Globus pallidus (tissue), 1 donor: ENCODE measurements at regions not wholly inside any gene's neighbourhood (a gene's known extent, or its start where the extent isn't known, plus 50 kb on each side); places are given as distances from the start of the nearest gene placed in this dataset.
"Not testable (repeated sequence)": the region's sequence is repeated elsewhere in the genome, so short reads cannot be mapped to it uniquely, and the experiment has no call there.

Experiments
- DNase-seq: peaks from one replicate; pipeline ENCODE4 v3.0.0-alpha.2; 2015; ENCODE audit warnings: low spot score

DNA sequence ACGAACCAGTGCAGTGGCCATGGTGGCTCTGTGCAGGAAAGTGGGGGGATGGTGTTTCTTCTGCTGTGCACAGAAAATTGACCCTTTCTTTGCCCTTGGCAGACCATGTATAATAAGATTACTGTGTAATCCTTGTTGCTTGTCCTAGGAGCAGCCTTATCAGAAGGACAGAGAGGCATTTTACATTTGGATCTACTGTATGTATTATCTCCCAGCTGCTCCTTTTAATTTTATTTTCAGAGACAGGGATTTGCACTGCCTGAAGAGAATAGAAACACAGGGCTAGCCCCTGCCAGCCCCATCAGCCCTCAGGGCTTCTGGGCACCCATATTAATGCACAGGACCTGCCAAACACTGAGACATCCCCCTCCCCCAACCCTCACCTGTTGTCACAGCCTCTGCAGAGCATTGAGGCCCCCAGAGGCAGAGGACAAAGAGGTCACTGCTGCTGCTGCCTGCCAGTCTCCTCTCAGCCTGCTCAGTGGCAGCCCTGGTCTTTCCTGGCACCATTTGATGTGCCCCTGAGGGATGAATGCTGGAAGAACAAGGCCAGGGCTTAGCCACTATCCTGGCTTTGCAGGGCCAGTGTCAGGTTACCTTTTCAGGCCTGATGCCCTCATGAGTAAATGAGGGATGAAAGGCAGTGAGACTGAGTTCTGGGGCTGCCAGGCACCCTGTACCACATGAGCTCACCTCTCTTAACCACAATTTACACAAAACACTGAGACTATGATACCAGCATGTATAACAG is 533.4 kb downstream of the NTRK3 start:
- no peak for DNase-seq

- no peak for DNase-seq
These were observed 536.3 kb downstream of the NTRK3 start for GRCh38 chr15:87720235-87720634.

GRCh38 chr15:87716422-87716821 is 540.1 kb downstream of the NTRK3 start:
- no peak for DNase-seq

DNA sequence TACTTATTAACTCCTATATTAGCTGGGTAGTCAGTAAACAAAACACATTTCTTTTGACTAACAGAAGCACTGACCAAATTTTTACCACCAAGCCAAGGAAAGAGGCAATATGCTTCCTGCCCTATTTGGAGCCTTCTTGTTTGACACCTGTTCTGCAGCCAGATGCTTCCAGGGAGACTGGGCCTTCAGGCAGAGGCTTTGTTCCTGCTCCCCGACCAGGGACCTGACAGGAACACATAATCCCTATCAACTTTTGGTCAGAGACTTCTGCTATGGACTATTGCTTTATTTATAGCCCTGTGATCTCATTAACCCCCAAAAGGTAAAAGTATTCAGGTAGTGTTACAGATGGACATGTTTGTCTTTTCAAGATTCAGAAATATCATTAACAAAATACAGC is 541.3 kb downstream of the NTRK3 start:
- no peak for DNase-seq

DNA sequence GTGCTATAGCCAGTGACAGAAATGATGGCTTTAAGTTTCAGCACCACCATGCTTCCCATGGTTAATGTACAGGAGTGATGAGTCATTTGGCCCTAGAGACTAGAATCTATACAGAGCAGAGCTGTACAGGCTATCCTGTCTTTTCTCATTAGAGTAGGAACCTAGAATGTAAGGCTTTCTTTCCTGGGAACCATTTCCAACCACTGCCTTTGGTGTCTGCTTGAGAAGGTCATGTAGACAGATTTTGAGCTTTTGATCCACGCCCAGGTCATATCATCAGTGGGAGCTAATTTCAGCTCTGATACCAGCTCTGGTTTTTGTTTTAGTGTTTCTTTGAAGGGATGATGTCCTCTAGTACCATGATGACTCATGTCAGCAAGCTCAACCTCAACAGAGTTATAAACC is 543.1 kb downstream of the NTRK3 start:
- DNase-seq, result no peak

- no peak for DNase-seq
These were observed 544.3 kb downstream of the NTRK3 start for GRCh38 chr15:87712211-87712610.

- DNase-seq, result no peak
These were observed 545.5 kb downstream of the NTRK3 start for GRCh38 chr15:87711026-87711425.

- no peak for DNase-seq
These were observed 546.1 kb downstream of the NTRK3 start for GRCh38 chr15:87710406-87710805.

GRCh38 chr15:87707566-87708130 is 548.9 kb downstream of the NTRK3 start:
- DNase-seq, result no peak

- no peak for DNase-seq
These were observed 549.5 kb downstream of the NTRK3 start for GRCh38 chr15:87707071-87707470.

- DNase-seq, result no peak
These were observed 550.5 kb downstream of the NTRK3 start for GRCh38 chr15:87706001-87706400.

DNA sequence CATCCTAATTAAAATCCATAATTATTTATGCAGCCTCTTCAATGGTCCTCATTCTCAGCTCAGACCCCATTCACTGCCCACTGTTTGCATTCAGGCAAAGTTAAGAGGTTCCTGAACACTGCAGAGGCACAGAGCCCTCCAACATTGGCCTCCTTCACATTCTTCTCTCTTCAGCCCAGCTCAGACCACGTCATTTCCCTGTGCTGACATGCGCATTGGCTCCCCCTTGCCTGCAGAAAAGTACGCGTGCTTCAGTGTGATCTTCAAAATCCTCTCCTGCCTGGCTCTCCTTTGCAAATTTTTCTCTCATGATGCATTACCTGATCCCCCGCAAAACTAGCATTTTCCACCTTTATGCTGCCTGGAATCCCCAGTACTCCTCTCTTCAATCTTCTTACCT is 552.3 kb downstream of the NTRK3 start:
- no peak for DNase-seq

- no peak for DNase-seq
These were observed 553.0 kb downstream of the NTRK3 start for GRCh38 chr15:87703327-87704111.

DNA sequence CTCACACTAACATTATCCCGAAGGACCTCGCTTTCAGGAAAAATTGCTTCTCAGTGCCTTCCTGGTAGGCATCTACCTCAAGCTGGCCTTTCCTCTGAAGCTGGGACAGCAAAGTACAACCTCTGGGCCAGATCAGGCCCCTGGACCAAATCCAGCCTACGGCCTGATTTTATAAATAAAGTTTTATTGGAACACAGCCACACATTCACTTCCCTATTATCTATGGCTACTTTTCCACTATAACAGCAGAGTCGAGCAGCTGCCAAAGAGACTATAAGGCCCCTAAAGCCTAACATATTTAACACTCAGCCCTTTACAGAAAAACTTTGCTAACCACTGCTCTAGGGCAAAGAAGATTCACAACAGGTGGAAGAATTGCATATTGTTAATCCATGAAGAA is 554.3 kb downstream of the NTRK3 start:
- no peak for DNase-seq

GRCh38 chr15:87698467-87698866 is 558.1 kb downstream of the NTRK3 start:
- not testable (repeated sequence) for DNase-seq

- no peak for DNase-seq
These were observed 566.8 kb downstream of the NTRK3 start for GRCh38 chr15:87689716-87690115.

DNA sequence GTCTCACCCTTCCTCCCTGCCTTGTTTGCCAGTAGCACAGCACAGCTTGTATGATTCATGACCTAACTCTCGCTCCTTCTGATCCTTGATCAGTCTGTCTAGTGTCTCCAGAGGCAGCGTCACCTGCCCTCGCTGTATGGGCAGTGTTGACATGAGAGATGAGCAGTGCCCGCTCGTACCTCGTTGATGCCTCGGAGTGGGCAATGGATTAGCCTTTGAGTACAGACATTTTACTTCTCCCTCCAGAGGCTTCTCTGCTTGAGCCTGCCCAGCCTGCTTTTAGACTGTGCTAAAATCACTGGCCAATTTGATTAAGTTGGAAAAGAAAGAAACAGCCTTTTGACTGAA is 569.0 kb downstream of the NTRK3 start:
- DNase-seq, result no peak

DNA sequence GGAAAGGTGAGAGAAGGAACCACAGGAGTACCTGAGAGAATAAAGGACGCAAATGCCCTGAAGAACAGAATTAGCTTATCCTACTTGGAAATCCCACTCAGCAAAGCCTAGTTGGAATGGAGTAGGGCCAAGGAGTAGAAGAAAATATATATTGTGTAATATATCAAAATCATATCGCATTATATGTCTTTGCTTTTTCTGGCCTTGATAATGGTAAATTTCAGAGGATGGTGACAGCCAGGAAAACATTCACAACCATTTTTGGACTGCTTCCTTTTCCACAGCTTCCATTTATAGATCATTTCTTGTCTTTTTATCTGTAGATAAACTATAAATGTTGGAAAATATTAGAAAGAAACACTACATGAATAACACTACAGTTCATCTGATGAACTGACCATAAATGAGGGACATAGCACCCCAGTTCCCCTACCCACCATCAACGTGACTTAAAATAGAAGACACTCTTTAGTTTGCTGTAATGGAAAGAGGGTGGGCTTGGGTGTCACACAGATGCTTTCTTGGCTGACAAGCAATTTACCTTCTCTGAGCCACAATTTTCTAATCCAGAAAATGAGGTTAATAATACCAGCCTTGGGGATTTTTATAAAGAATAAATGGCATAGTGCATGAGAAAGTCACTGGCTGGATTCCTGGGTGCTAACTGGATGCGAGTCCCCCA is 569.6 kb downstream of the NTRK3 start:
- no peak for DNase-seq

DNA sequence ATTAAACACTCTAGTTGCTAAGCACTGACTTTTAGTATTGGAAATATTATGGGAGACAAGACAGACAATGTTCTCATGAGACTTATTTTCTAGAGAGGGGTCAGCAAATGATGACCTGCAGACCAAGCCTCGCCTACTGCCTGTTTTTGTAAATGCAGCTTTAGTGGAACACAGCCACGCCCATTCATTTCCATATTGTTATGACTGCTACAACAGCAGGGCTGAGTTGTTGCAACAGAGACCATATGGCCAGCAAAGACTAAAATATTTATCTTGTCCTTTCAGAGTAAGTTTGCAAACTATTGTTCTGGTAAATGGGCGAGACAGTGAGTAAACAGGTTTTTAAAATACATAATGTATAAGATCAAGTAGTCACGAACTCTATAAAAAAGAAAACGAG is 570.2 kb downstream of the NTRK3 start:
- no peak for DNase-seq

GRCh38 chr15:87682527-87682926 is 574.0 kb downstream of the NTRK3 start:
- no peak for DNase-seq

- DNase-seq, result no peak
These were observed 575.4 kb downstream of the NTRK3 start for GRCh38 chr15:87681104-87681503.

DNA sequence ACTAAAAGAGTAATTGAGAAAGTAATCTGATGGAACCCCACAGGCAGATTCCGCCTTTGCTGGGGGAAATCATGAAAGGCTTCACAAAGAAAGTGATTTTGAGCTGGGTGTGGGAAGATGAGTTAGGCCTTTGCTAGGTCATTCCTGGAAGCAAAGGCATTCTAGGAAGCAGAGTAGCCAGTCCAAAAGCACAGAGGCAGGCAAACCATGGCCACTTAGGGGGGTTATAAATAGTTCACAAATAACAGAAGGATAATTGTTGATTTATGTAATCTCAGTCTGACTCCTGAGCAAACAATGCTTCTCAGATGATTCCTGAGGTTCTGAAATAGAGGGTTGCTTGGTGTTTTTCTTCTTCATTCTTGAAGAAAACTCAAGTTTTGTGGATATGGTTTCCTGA is 576.3 kb downstream of the NTRK3 start:
- DNase-seq, result no peak

GRCh38 chr15:87675271-87675670 is 581.3 kb downstream of the NTRK3 start:
- DNase-seq, result no peak
